ENCODE measurements at regions not wholly inside any gene's neighbourhood (a gene's known extent, or its start where the extent isn't known, plus 50 kb on each side); places are given as distances from the start of the nearest gene placed in this dataset.

GRCh38 chr16:64138621-64139020 lies 983.2 kb downstream of the CDH11 start:
- TF ChIP-seq MAX (IDR thresholded peaks at IDR 0.05; ENCODE audit: low read depth, low read length) = no peak
- no peak for DNase-seq (ENCODE audit: low read depth)
- H3K4me3 ChIP-seq (ENCODE audit: low read depth, low read length) = no peak overlapping the region

GRCh38 chr16:64138006-64138405 lies 983.9 kb downstream of the CDH11 start:
- no peak for DNase-seq (ENCODE audit: low read depth)
- no peak for TF ChIP-seq CTCF (IDR thresholded peaks at IDR 0.05; ENCODE audit: low read depth, low read length)
- no peak for TF ChIP-seq MYC (IDR thresholded peaks at IDR 0.05; ENCODE audit: low read depth, low read length)
- TF ChIP-seq POLR2A (IDR thresholded peaks at IDR 0.05; ENCODE audit: extremely low read depth, insufficient read length) = no peak
- TF ChIP-seq MAX (IDR thresholded peaks at IDR 0.05; ENCODE audit: low read depth, low read length) = no peak
- no peak overlapping the region for H3K4me3 ChIP-seq (ENCODE audit: low read depth, low read length)

GRCh38 chr16:64136743-64137142 lies 985.1 kb downstream of the CDH11 start:
- TF ChIP-seq MYC (IDR thresholded peaks at IDR 0.05; ENCODE audit: low read depth, low read length) (no peak), CTCF (IDR thresholded peaks at IDR 0.05; ENCODE audit: low read depth, low read length) (no peak), MAX (IDR thresholded peaks at IDR 0.05; ENCODE audit: low read depth, low read length) (no peak), POLR2A (IDR thresholded peaks at IDR 0.05; ENCODE audit: extremely low read depth, insufficient read length) (no peak)
- no peak for DNase-seq (ENCODE audit: low read depth)
- H3K4me3 ChIP-seq (ENCODE audit: low read depth, low read length) = no peak overlapping the region

- no peak for TF ChIP-seq POLR2A (IDR thresholded peaks at IDR 0.05; ENCODE audit: extremely low read depth, insufficient read length)
- TF ChIP-seq MYC (IDR thresholded peaks at IDR 0.05; ENCODE audit: low read depth, low read length) = no peak
Observed at GRCh38 chr16:64136314-64136713, 985.5 kb downstream of the CDH11 start.

GRCh38 chr16:64133366-64133765 lies 988.5 kb downstream of the CDH11 start:
- DNase-seq (ENCODE audit: low read depth) = no peak
- TF ChIP-seq MAX (IDR thresholded peaks at IDR 0.05; ENCODE audit: low read depth, low read length) (no peak), MYC (IDR thresholded peaks at IDR 0.05; ENCODE audit: low read depth, low read length) (no peak), POLR2A (IDR thresholded peaks at IDR 0.05; ENCODE audit: extremely low read depth, insufficient read length) (no peak), CTCF (IDR thresholded peaks at IDR 0.05; ENCODE audit: low read depth, low read length) (no peak)
- H3K4me3 ChIP-seq (ENCODE audit: low read depth, low read length) = no peak overlapping the region

More at GRCh38 chr16:64136314-64136713, 985.5 kb downstream of the CDH11 start:
- no peak for DNase-seq (ENCODE audit: low read depth)
- H3K4me3 ChIP-seq (ENCODE audit: low read depth, low read length) = no peak overlapping the region

GRCh38 chr16:64132759-64133361 lies 989.0 kb downstream of the CDH11 start:
- no peak overlapping the region for H3K4me3 ChIP-seq (ENCODE audit: low read depth, low read length)
- no peak for DNase-seq (ENCODE audit: low read depth)
- TF ChIP-seq MAX (IDR thresholded peaks at IDR 0.05; ENCODE audit: low read depth, low read length) (no peak), CTCF (IDR thresholded peaks at IDR 0.05; ENCODE audit: low read depth, low read length) (no peak), POLR2A (IDR thresholded peaks at IDR 0.05; ENCODE audit: extremely low read depth, insufficient read length) (no peak), MYC (IDR thresholded peaks at IDR 0.05; ENCODE audit: low read depth, low read length) (no peak)

GRCh38 chr16:64132190-64132589 lies 989.7 kb downstream of the CDH11 start:
- no peak overlapping the region for H3K4me3 ChIP-seq (ENCODE audit: low read depth, low read length)
- TF ChIP-seq MYC (IDR thresholded peaks at IDR 0.05; ENCODE audit: low read depth, low read length) (no peak), CTCF (IDR thresholded peaks at IDR 0.05; ENCODE audit: low read depth, low read length) (no peak), POLR2A (IDR thresholded peaks at IDR 0.05; ENCODE audit: extremely low read depth, insufficient read length) (no peak), MAX (IDR thresholded peaks at IDR 0.05; ENCODE audit: low read depth, low read length) (no peak)
- no peak for DNase-seq (ENCODE audit: low read depth)
